ENCODE measurements at regions not wholly inside any gene's neighbourhood (a gene's known extent, or its start where the extent isn't known, plus 50 kb on each side); places are given as distances from the start of the nearest gene placed in this dataset.

- peaks cover 8% of the 10 kb centered on the region for H3K9me3 Mint-ChIP-seq (ENCODE audit: insufficient read depth)
- no peaks in the 10 kb centered on the region for H3K27me3 ChIP-seq (replicated peaks in 1 of 4; ENCODE audit: control extremely low read depth in 1 of 4, control insufficient read depth in 3 of 4, insufficient read depth in 4 of 4, low read length in 3 of 4)
- no peak overlapping the region for H3K4me3 ChIP-seq (ENCODE audit: control extremely low read depth in 1 of 5, extremely low read depth in 1 of 5, insufficient read depth in 1 of 5, low read depth in 2 of 5, low read length in 4 of 5)
- H2AFZ ChIP-seq (ENCODE audit: insufficient read depth, low read depth, low read length, poor library complexity, severe bottlenecking): no peak overlapping the region
- H4K20me1 ChIP-seq (ENCODE audit: control insufficient read depth, insufficient read depth, low read length, poor library complexity, severe bottlenecking): no peaks in the 10 kb centered on the region
- ChIA-PET CTCF (no interaction called here), POLR2A (no interaction called here)
- intact Hi-C loops (cut with micrococcal nuclease): no loop called here
- peaks cover 0 to 8% (median 7%) of the 10 kb centered on the region in 3 donors for H3K9me3 ChIP-seq (ENCODE audit: control extremely low read depth in 1 of 3, control insufficient read depth in 2 of 3, insufficient read depth in 1 of 3, low read length in 2 of 3)
- H3K4me3 Mint-ChIP-seq: no peak overlapping the region
- no peak for ATAC-seq (ENCODE audit: low read depth)
- no peaks in the 10 kb centered on the region for H3K27me3 Mint-ChIP-seq
- H3K27ac ChIP-seq (ENCODE audit: low read length in 2 of 2): no peak overlapping the region
- TF ChIP-seq EZH2 (IDR thresholded peaks at IDR 0.05; ENCODE audit: borderline replicate concordance, insufficient read depth, low read depth, low read length, poor library complexity, severe bottlenecking) (no peak), CTCF (IDR thresholded peaks at IDR 0.05) (no peak)
- no peaks in the 10 kb centered on the region for H3K36me3 ChIP-seq (replicated peaks in 1 of 2; ENCODE audit: control extremely low read depth in 1 of 2, control insufficient read depth in 1 of 2, extremely low read depth in 1 of 2, insufficient read depth in 2 of 2, low read length in 1 of 2)
- no peak overlapping the region for H3K27ac Mint-ChIP-seq
- DNase-seq: no peak
- no peak overlapping the region for H3K4me2 ChIP-seq (replicated peaks; ENCODE audit: low read depth, low read length, poor library complexity, severe bottlenecking)
- no peaks in the 10 kb centered on the region for H3K79me2 ChIP-seq (ENCODE audit: control insufficient read depth, insufficient read depth, low read length)
- no peaks in the 10 kb centered on the region for H3K4me1 Mint-ChIP-seq
- H3K9ac ChIP-seq (ENCODE audit: low read length): no peak overlapping the region
- no peaks in the 10 kb centered on the region for H3K4me1 ChIP-seq (ENCODE audit: control insufficient read depth in 2 of 2, insufficient read depth in 2 of 2, low read length in 2 of 2)
Observed at GRCh38 chr6:145159921-145160320, 575.4 kb downstream of the EPM2A start.

GRCh38 chr6:145161501-145161900 is 573.8 kb downstream of the EPM2A start:
- ATAC-seq (ENCODE audit: low read depth): no peak
- Histone ChIP-seq H3K36me3 (replicated peaks in 1 of 2; ENCODE audit: control extremely low read depth in 1 of 2, control insufficient read depth in 1 of 2, extremely low read depth in 1 of 2, insufficient read depth in 2 of 2, low read length in 1 of 2) (no peaks in the 10 kb centered on the region), H3K9ac (ENCODE audit: low read length) (no peak overlapping the region)

More at GRCh38 chr6:145161501-145161900, 573.8 kb downstream of the EPM2A start:
- no peak for DNase-seq
- no peaks in the 10 kb centered on the region for H3K4me1 ChIP-seq (ENCODE audit: control insufficient read depth in 2 of 2, insufficient read depth in 2 of 2, low read length in 2 of 2)
- TF ChIP-seq EZH2 (IDR thresholded peaks at IDR 0.05; ENCODE audit: borderline replicate concordance, insufficient read depth, low read depth, low read length, poor library complexity, severe bottlenecking) (no peak), CTCF (IDR thresholded peaks at IDR 0.05) (no peak)
- no peaks in the 10 kb centered on the region for H3K4me1 Mint-ChIP-seq
- H3K27me3 ChIP-seq (replicated peaks in 1 of 4; ENCODE audit: control extremely low read depth in 1 of 4, control insufficient read depth in 3 of 4, insufficient read depth in 4 of 4, low read length in 3 of 4): no peaks in the 10 kb centered on the region
- no peak overlapping the region for H3K4me3 Mint-ChIP-seq
- H3K9me3 Mint-ChIP-seq (ENCODE audit: insufficient read depth): peaks cover 8% of the 10 kb centered on the region
- ChIA-PET POLR2A (no interaction called here), CTCF (no interaction called here)
- H3K27me3 Mint-ChIP-seq: peaks cover 4% of the 10 kb centered on the region
- no peak overlapping the region for H3K4me3 ChIP-seq (ENCODE audit: control extremely low read depth in 1 of 5, extremely low read depth in 1 of 5, insufficient read depth in 1 of 5, low read depth in 2 of 5, low read length in 4 of 5)
- no peak overlapping the region for H2AFZ ChIP-seq (ENCODE audit: insufficient read depth, low read depth, low read length, poor library complexity, severe bottlenecking)
- H4K20me1 ChIP-seq (ENCODE audit: control insufficient read depth, insufficient read depth, low read length, poor library complexity, severe bottlenecking): no peaks in the 10 kb centered on the region
- no CpG with 5 or more reads among the region's 1 CpG for WGBS (ENCODE audit: insufficient coverage)
- intact Hi-C loops (cut with micrococcal nuclease): no loop called here
- H3K27ac Mint-ChIP-seq: no peak overlapping the region
- no peak overlapping the region for H3K4me2 ChIP-seq (replicated peaks; ENCODE audit: low read depth, low read length, poor library complexity, severe bottlenecking)
- no peaks in the 10 kb centered on the region for H3K79me2 ChIP-seq (ENCODE audit: control insufficient read depth, insufficient read depth, low read length)
- H3K9me3 ChIP-seq (ENCODE audit: control extremely low read depth in 1 of 3, control insufficient read depth in 2 of 3, insufficient read depth in 1 of 3, low read length in 2 of 3): peaks cover 0 to 8% (median 6%) of the 10 kb centered on the region in 3 donors
- no peak overlapping the region for H3K27ac ChIP-seq (ENCODE audit: low read length in 2 of 2)
